Midbrain (tissue), 1 donor: ENCODE measurements at regions not wholly inside any gene's neighbourhood (a gene's known extent, or its start where the extent isn't known, plus 50 kb on each side); places are given as distances from the start of the nearest gene placed in this dataset.

Experiments used
- DNase-seq: peaks from one replicate; lab custom pipeline; 2025; lab: John Stamatoyannopoulos, UW

DNA sequence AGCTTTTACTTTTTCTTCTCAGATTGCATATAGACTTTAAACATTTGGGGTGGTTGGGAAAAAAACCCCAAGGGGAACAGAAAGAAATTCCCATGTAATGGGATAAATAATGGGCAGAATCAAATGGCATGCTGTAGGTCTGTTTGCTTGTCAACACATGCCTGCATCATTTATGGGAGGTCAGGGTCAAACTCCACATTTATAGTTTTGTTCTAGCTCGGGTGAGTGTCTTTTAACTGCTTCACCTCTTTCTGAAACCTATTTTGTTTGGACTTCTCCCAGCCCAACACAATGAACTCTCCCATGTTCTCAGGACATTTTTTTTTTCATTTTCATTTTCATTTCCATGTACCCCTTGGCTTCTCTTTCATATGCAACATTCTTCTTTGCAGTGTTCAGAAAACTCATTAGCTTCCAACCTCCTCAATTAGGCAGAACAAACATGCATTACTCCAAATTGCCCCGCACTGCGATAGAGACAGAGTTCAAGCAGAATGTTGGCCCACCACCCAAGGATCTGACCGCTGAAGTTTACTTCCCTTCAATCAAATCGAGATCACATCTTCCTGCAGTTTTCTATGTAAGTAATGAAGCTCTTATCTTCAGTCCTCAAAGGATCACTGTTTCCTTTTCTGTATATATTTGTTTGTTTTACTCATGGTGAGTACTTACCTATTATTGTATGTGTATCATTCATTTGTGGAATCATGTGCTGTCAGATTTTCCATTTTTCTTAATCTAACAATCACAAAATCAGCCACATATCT, 354.6 kb downstream of the ZSWIM6 start:
- DNase-seq, result no peak

DNA sequence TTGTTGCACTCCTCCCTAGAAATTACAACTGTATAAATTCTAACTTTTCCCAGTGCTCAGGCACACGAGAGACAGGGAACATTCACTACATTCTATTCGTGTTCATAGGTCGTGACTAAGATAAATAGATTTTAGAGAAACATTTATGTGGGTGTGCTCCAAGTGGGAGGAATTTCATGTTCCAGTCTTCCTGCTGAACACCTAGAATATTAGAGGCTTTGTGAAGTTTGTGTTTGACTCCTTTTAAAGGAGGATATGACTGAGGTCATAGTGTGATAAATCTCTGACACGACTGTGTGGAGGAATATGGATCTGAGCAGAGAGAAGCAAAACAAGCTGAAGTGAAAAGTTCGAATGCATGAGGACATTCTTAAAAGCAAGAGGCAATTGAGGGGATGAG, 355.3 kb downstream of the ZSWIM6 start:
- DNase-seq, result no peak

DNA sequence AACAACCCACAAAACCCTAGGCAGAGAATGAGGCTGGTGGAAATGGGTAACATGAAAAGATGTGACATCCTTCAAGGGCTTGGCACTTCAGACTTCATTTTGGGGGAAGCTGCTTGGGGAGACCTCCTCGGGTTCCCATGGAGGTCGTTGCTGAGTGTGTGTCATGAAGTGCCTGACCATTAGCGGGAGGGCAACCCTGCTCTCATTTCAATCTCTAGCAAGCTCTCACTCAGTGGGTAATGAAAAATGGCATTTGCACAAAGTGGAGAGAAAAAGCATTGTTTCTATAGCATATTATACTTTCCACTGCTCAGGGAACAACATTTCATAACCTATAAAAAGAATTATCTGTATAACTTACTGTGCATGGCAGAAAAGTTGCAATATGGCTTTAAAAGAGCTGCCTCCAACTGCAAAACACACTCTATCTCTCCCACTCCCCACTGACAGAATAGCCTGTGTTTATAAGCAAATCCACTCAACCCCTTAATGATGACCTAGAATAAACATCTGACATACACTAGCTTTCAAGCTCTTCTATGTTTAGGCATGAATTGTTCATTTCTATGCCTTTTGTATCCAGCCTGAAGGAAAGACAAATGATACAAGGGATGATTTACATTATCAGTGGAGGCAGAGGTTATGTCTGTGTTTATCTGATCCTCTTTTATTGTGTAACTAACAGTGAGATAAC, 357.2 kb downstream of the ZSWIM6 start:
- no peak for DNase-seq

DNA sequence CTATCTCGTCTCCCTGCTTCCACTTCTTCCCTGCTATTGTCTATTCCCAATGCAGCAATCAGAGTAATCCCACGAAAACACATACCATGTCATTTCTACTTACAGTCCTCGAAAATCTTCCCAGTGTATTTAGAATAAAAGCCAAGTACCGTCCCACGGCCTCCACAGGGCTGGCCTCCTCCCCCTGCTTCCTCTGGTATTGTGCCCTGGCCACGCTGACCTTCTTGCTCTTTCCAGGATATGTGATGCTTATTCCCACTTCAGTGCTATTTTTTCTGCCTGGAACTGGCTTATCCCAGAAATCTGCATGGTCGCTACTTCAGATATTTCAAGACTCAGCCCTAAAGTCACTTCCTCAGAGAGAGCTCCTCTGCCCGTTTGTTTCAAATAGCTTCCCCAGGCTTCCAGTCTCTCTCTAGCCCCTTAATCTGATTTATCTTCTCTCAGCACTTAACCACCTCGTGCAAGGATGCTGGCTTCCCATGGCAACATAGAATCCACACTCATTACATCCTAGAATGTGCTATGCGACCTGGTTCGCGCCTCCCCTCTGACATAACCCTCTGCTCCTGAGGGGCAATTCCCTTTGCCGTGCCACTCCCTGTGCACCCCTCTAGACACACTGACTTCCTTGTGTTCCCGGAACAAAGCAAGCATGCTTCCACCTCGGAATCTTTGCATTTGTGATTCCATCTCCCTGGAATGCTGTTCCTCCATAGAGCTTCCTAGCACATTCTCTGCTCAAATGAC, 365.9 kb downstream of the ZSWIM6 start:
- no peak for DNase-seq

DNA sequence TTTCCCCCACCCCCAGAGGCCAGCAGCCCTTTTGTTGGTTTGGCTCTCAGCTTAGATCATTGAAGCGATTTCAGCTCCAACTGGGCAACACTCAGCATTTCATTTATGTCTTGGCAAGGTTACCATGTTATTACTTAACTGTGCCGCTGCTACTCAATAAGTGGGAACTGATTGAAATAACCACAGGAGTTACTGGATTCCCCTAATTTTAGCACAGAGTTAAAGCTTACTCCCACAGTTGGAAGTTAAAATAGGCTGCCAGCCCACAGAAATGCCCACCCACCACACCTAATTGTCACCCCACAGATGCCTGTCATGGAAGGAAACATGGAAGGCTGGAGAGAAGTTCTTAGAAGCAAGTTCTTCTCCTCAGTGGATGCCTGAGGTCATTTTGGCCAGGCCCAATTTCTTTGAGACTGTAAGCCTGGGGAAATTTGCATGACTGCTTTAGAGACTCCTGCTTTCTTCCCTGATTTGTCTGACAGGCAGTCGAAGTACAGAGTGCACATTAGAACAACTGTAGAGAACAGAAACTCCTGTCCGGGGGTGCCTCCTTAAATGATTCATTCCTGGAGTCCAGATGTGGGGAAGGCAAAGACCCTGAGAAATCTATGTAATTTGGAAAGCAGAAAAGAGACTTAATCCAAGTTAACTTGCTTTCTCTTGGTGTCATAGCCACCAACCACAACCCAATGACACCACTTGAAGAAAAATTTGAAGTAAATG, 370.0 kb downstream of the ZSWIM6 start:
- DNase-seq, result no peak

DNA sequence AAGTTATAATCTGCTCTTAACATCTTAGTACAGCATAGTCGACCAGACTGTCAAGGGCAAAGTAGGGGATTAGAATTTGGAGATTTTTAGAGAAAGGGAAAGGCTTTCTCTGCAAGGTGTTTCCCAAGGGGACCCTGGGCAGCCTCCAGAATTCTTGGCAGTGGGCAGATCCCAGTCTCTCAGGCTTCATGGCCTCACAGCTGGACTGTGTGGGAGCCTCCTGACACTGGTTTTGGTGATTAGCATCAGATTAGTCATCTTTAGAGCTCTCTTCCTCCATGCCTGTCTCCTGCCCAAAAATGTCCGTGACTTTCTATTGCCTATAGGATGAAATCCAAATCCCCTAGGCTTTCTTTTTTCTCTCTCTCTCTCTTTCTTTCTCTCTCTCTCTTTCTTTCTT, 370.7 kb downstream of the ZSWIM6 start:
- no peak for DNase-seq

DNA sequence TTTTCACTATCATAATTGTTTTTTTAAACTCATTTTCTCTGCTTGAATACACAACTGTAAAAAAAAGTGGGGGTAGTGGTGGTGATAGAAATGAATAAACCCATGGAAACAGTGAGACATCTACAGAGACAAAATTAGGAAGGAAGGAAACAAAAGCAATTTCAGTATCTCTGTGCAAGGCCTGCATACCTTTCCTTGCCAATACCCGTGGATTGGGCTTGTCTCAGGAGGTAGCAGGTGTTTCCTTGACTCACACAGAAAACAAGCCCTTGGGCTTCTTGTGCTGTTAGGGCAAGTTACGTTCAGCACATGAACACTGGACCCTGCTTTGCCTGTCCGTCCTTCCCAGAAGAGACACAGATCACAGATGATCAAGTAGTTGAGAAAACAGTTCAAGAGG, 372.2 kb downstream of the ZSWIM6 start:
- DNase-seq, result no peak

DNA sequence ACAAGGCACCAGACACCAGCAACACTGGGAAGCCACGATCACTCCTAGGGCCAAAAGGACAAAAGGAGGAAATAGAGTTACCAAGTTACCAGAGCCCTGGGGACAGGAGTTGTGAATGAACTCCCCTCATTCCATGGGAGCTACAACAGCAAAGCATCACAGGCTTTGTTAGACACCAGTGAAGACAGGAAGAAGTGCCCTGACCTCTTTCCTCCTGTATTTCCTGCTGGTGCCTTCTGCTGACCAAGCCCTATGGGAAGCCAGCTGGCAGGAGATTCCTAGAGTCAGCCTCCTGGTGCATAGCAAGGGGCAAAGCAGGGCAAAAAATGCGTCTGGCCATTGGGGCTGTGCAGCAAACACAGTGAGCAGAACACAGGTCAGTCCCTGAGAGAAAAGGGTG, 374.7 kb downstream of the ZSWIM6 start:
- DNase-seq, result peak; percentile 13

DNA sequence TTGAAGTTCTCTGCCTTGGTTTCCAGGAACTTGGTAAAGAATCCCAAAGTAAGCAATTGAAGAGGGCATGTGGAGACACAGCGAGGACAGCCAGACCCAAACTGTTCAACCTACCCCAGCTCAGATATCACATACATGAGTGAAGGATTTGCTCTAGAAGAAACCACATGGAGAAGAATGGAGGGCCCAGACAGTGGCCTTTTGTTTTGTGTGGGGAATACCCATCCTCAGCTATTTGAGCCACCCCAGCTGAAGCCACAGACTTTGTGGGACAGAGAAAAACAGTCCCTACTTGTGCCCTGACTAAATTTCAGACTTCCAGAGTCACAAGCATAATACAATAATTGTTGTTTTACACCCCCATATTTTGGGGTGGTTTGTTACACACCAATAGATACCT, 387.1 kb downstream of the ZSWIM6 start:
- DNase-seq, result no peak

DNA sequence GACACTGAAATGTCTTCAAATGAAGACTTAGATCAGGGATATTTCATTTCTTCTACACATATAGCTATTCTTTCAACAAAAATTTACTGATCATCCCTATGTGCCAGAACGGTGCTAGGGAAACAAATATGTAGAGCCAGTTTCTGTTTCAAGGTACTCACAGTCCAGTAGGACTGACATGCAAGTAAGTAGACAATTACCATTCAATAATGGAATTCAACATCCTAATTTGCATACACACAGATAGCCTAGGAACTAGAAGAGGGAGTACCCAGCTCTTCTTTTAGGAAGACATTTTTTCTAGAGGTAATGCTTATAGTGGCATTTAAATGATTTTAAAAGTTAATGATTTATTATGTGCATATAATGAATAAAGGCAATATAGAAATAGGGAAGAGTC, 388.8 kb downstream of the ZSWIM6 start:
- no peak for DNase-seq

DNA sequence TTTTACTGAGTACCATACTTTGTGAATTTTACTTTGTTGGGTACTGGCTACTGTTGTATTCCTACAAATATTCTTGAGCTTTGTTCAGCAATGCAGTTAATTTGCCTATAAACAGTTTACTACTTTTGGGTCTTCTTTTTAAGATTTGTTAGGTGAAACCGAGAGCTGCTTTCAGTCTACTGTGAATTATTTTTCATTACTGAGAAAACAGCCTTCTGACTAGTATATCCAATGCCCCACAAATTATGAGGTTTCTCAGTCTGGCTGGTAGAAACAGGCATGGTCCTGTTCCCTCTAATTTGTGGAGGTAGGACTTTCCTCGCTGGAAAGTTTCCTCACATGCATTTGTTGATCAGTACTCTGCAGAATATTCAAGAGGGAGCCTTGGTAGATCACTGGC, 392.0 kb downstream of the ZSWIM6 start:
- DNase-seq, result no peak

DNA sequence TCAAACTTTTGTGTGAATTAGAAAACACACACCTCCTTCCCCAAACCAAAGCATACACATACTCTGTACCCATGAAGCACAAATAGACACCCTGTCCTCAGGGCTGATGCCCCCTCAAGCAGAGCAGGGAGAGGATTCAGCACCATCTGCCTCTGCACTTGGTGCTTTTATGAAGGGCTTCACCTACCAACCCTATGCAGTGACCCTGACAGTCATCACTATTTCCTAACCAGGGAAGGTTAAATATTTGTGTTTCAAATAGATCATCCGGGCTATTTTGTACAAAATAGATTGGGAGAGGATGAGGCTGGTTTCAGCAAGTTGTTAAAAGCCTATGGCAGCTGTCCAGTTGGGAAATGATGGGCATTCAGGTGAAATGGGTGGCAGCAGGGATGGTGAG, 396.2 kb downstream of the ZSWIM6 start:
- DNase-seq, result no peak

DNA sequence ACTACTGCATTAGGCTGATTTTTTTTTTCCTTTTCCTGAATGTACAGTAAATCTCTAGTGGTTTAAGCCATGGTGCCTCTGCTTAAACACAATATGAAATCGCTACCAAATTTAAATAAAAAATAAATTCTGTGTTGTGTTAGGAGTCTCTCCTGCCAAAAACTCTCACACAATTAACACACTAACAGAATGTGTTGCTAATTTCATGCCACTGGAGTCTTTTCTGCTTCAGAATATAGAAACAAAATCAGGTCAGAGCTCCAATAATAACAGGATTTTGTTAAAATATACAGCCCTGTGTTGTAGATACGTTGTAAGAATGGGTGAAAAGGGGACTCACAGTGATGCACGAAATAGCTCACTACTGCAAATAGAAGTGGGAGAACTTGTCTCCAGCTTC, 398.8 kb downstream of the ZSWIM6 start:
- DNase-seq, result no peak

DNA sequence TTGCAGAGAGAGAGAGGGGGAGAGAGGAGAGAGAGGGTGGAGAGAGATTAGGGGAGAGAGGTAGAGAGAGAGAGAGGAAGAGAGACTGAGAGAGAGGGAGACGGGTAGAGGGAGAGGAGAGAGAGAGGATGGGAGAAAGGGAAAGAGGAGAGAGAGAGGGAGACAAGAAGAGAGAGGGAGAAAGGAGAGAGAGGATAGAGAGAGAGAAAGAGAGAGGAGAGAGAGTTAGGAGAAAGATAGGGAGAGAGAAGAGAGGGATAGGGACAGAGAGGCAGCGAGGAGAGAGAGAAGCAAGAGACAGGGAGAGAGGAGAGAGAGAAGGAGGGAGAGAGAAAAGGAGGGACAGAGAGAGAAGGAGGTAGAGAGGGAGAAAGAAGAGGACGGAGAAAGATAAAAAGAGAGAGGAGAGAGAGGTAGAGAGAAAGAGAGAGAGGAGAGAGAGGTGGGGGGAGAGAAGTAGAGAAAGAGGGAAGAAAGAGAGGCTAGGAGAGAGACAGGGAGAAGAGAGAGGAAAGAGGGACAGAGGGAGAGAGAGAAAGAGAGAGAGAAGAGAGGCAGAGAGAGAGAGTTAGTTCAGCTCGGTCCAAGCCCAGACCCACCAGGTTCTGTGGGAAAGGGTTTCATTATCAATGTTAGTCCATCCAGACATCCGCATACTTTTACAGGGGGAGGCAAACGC, 399.3 kb downstream of the ZSWIM6 start:
- no peak for DNase-seq

DNA sequence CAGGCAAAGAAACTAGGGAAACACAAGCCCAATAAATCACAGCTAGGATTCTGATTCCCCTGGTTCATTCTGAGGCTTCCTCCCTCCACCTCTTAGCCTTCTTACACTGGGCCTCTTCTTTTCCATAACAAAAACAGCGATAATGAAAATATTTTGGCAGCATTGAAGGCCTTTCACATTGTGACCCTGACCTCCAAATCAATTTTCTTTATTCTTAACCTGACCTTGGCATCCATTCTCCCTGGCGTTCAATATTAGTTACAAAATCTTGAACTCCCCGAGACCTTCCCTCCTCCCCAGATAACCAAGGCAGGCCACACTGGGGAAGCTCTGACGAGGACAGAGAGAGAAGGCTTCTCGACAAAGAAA, 399.9 kb downstream of the ZSWIM6 start:
- DNase-seq, result no peak

DNA sequence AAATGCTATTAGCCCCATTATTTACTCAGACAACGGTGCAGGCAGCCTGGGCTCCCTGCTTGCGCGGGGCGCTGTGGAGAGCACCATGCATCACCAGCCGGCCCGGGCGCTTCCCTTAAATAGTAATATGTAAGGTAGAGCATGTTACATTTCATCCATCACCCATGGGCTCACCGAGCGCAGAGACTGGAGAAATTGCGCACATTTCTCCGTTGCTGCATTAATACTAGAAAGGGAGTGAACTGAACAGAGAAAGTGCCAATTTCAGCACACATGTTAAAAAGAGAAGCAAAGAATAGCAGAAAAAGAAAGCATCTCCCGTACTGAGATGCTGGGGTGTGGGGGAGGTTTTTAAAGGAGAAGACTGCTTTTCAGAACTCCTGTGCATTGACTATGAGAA, 400.3 kb downstream of the ZSWIM6 start:
- peak; percentile 70 for DNase-seq

DNA sequence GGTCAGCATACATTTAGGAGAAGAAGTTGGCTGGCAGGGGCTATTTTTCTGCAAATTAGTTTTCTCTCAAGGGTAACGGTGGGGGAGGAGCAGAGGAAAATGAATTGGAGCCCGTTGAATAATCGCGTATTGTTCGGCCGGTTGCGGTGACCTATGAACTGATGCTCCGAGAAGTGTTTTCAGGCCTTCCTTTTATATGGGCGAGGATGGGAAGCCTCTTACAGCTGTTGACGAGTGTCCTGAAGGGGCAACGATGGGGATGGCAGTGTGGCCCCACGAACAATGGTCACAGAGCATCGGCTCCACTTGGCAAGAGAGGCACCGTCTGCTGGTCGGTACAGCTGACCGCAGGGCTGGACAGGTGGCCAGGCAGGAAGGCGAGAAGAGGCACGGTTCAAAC, 400.7 kb downstream of the ZSWIM6 start:
- peak; percentile 69 for DNase-seq

DNA sequence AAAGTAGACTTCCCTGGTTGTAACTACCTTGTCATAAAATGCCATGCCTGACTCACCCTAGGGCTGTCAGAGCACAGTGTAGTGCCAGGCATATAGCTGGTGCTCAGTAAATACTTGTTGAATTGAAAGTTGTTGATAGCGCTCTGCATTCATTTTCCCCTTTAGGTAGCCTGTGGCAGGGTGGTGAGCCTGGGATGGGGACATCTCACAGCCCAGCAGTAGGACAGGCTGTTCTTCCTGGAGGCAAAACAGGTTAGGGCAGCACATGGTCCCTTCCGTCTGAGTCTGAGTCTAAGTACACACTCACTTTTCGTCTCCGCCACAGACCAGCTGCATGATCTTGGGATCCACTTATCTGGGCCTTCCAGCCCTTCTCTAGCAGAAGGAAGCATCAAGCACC, 401.9 kb downstream of the ZSWIM6 start:
- DNase-seq, result no peak

DNA sequence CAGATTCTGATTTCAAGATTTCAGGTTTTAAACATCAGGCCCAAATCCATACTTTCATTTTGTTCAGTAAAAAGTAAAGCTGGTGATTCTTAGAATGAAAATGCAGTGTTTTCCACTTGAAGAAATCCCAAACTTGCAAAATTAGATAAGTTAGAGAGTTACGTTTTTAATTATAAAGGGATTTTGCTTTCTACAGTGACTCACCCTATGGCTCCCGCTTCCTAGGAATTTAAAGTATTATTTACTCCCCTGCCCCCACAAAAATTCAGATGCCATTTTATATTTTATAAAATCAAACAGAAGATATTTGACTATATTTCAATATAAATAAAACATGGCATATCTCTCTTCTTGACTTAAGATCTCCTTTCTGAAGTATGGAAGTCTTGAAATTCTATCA, 402.9 kb downstream of the ZSWIM6 start:
- DNase-seq, result no peak

DNA sequence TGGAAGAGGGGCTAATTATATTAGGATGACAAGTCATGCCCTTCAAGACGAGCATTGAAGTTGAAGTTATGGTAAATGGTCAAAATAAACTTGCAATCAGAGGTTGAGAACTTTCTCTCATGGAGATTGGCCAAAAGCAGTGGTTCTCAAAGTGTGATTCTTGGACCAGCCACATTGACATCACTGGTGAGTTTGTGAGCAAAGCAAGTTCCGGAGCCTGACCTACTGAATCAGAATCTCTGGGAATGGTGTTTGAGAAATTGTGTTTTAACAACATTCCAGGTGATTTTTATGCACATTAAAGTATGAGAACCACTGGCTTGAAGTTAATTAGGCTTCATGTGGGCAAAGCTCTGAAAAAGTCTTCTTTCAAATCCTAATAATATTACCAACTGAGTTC, 403.5 kb downstream of the ZSWIM6 start:
- no peak for DNase-seq

DNA sequence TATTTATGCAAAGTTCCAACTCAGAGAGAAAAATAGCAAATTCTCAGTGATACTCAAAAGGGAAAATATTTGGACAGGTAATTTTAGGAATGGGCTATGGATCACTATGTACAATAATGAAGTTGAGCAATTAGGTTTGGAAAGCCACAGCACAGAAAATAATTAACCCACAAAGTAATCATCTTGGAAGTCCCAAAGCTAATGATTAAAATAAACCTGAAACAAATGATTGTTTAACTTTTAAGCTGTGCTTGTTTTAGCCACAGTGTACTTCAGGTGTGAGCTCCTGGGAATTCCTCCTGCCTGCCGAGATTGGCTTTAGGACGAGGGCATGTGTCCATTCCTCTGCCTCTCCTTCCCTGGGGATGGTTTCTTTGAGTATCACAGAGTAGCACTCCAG, 403.9 kb downstream of the ZSWIM6 start:
- DNase-seq, result no peak
